ENCODE measurements at regions not wholly inside any gene's neighbourhood (a gene's known extent, or its start where the extent isn't known, plus 50 kb on each side); places are given as distances from the start of the nearest gene placed in this dataset.

- H3K27ac ChIP-seq (ENCODE audit: low read depth, low read length): no peak overlapping the region
- no peak overlapping the region for H3K4me2 ChIP-seq (ENCODE audit: insufficient read depth, low read length)
- H3K4me1 ChIP-seq (ENCODE audit: insufficient read depth, low read length): no peaks in the 10 kb centered on the region
- no peaks in the 10 kb centered on the region for H3K36me3 ChIP-seq (ENCODE audit: insufficient read depth, low read length)
- H2AFZ ChIP-seq (ENCODE audit: low read length): no peak overlapping the region
- no peak for DNase-seq (ENCODE audit: insufficient read length, low spot score, missing footprints)
- TF ChIP-seq, protein P1, sequence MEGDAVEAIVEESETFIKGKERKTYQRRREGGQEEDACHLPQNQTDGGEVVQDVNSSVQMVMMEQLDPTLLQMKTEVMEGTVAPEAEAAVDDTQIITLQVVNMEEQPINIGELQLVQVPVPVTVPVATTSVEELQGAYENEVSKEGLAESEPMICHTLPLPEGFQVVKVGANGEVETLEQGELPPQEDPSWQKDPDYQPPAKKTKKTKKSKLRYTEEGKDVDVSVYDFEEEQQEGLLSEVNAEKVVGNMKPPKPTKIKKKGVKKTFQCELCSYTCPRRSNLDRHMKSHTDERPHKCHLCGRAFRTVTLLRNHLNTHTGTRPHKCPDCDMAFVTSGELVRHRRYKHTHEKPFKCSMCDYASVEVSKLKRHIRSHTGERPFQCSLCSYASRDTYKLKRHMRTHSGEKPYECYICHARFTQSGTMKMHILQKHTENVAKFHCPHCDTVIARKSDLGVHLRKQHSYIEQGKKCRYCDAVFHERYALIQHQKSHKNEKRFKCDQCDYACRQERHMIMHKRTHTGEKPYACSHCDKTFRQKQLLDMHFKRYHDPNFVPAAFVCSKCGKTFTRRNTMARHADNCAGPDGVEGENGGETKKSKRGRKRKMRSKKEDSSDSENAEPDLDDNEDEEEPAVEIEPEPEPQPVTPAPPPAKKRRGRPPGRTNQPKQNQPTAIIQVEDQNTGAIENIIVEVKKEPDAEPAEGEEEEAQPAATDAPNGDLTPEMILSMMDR (IDR thresholded peaks at IDR 0.05; ENCODE audit: extremely low read depth, low read depth, low read length): no peak
- no peaks in the 10 kb centered on the region for H4K20me1 ChIP-seq (ENCODE audit: insufficient read depth, low read length)
- H3K27me3 ChIP-seq (ENCODE audit: insufficient read depth, low read length): no peaks in the 10 kb centered on the region
- H3K4me3 ChIP-seq (ENCODE audit: insufficient read depth, low read length): no peak overlapping the region
- H3K9me3 ChIP-seq (ENCODE audit: low read depth, low read length): no peaks in the 10 kb centered on the region
- H3K79me2 ChIP-seq (ENCODE audit: insufficient read depth, low read length): no peaks in the 10 kb centered on the region
These were observed 93.6 kb downstream of the CRYAA start for GRCh38 chr21:43262427-43262826.

Data from osteoblast (primary cell).